HUES6 (cell line): ENCODE measurements at regions not wholly inside any gene's neighbourhood (a gene's known extent, or its start where the extent isn't known, plus 50 kb on each side); places are given as distances from the start of the nearest gene placed in this dataset.

Experiments
- H3K27ac ChIP-seq: 2 replicates; pipeline ENCODE4 v1.7.0; 2013; ENCODE audit warnings: low read depth, mild to moderate bottlenecking, low read length, inconsistent platforms
- H3K27me3 ChIP-seq: 2 replicates; pipeline ENCODE4 v1.6.1; 2013; ENCODE audit warnings: low read length; ENCODE audit not compliant: control insufficient read depth, insufficient read depth
- H3K36me3 ChIP-seq: 2 replicates; pipeline ENCODE4 v1.6.1; 2013; ENCODE audit warnings: low read length; ENCODE audit not compliant: control insufficient read depth, insufficient read depth
- H3K4me1 ChIP-seq: 2 replicates; pipeline ENCODE4 v1.6.1; 2013; ENCODE audit warnings: low read length; ENCODE audit not compliant: control insufficient read depth, insufficient read depth
- H3K4me3 ChIP-seq: 2 replicates; pipeline ENCODE4 v1.5.1; 2013; ENCODE audit warnings: low read depth, low read length
- H3K9ac ChIP-seq: one replicate; pipeline ENCODE4 v1.6.1; 2013; ENCODE audit warnings: mild to moderate bottlenecking, low read length
- H3K9me3 ChIP-seq: 2 replicates; pipeline ENCODE4 v1.6.1; 2013; ENCODE audit warnings: low read depth, low read length; ENCODE audit not compliant: control insufficient read depth, insufficient read depth

DNA sequence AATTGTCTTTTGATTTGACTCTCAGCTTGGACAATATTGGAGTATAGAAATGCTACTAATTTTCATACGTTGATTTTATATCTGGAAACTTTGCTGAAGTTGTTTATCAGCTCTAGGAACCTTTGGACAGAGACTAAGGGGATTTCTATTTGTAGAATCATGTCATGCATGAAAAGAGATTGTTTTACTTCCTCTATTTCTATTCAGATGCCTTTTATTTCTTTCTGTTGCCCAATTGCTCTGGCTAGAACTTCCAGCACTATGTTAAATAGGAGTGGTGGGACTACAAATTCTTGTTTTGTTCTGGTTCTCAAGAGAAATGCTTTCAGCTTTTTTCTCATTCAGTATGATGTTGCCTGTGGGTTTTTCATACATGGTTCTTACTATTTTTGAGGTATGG, 112.8 kb upstream of the CDH12 start:
- no peaks in the 10 kb centered on the region for H3K4me1 ChIP-seq
- H3K27me3 ChIP-seq, result no peaks in the 10 kb centered on the region
- no peaks in the 10 kb centered on the region for H3K36me3 ChIP-seq
- no peak overlapping the region for H3K4me3 ChIP-seq
- no peak overlapping the region for H3K27ac ChIP-seq
- H3K9ac ChIP-seq, result no peak overlapping the region
- peaks cover 4% of the 10 kb centered on the region; the same call in 1 of the 2 replicates for H3K9me3 ChIP-seq

GRCh38 chr5:22964632-22965031, 111.5 kb upstream of the CDH12 start:
- Histone ChIP-seq H3K27me3 (no peaks in the 10 kb centered on the region), H3K27ac (no peak overlapping the region), H3K36me3 (no peaks in the 10 kb centered on the region)

DNA sequence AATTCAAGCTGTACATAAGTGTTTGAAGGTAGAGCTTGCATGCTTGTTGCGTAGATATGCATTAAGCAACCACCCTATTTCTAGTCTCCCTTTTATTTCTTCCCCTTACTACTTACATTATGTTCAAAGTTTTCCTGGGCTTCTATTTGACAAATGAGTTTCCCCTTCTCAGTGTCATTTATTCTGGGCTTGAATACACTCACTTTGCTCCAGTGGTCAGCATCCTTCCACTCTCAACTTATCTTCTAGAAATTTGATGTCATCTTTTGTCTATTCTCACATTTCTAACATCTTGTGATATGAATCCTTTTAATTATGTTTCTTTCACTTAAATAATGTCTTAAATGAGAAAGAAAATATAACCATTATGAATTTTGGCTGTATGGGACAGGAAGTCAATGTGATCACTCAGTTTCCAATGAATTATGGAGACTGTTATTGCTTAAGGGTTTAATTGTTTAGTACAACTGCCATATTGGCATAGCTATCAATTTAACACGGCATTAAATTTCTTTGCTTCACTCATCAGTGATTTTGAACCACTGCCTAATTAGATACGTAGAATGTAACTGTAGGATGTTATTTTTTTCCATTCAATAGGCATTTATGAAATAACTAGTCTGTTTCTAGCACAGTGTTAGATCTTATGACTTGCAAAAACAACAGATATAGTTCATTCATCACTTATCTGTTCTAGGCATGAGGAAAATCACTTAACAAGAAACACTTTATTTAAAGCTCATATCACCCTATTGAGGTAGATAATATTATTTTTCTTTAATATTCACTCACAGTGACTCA, 105.5 kb upstream of the CDH12 start:
- no peak overlapping the region for H3K9ac ChIP-seq
- H3K36me3 ChIP-seq, result no peaks in the 10 kb centered on the region
- H3K27me3 ChIP-seq, result no peaks in the 10 kb centered on the region
- no peak overlapping the region for H3K27ac ChIP-seq
- no peaks in the 10 kb centered on the region for H3K9me3 ChIP-seq
- no peak overlapping the region for H3K4me3 ChIP-seq
- H3K4me1 ChIP-seq, result no peaks in the 10 kb centered on the region

More at GRCh38 chr5:22964632-22965031, 111.5 kb upstream of the CDH12 start:
- H3K9me3 ChIP-seq, result peaks cover 4% of the 10 kb centered on the region; the same call in 1 of the 2 replicates
- no peak overlapping the region for H3K4me3 ChIP-seq
- no peaks in the 10 kb centered on the region for H3K4me1 ChIP-seq
- no peak overlapping the region for H3K9ac ChIP-seq

- no peak overlapping the region for H3K27ac ChIP-seq
- H3K27me3 ChIP-seq, result no peaks in the 10 kb centered on the region
- H3K9me3 ChIP-seq, result no peaks in the 10 kb centered on the region
- no peak overlapping the region for H3K9ac ChIP-seq
- no peaks in the 10 kb centered on the region for H3K36me3 ChIP-seq
- H3K4me3 ChIP-seq, result no peak overlapping the region
- no peaks in the 10 kb centered on the region for H3K4me1 ChIP-seq
These were observed 94.8 kb upstream of the CDH12 start for GRCh38 chr5:22947921-22948320.

GRCh38 chr5:22938362-22938761, 85.2 kb upstream of the CDH12 start:
- Histone ChIP-seq H3K4me1 (no peaks in the 10 kb centered on the region), H3K9me3 (no peaks in the 10 kb centered on the region), H3K27ac (no peak overlapping the region), H3K36me3 (no peaks in the 10 kb centered on the region), H3K27me3 (no peaks in the 10 kb centered on the region), H3K9ac (no peak overlapping the region), H3K4me3 (no peak overlapping the region)

DNA sequence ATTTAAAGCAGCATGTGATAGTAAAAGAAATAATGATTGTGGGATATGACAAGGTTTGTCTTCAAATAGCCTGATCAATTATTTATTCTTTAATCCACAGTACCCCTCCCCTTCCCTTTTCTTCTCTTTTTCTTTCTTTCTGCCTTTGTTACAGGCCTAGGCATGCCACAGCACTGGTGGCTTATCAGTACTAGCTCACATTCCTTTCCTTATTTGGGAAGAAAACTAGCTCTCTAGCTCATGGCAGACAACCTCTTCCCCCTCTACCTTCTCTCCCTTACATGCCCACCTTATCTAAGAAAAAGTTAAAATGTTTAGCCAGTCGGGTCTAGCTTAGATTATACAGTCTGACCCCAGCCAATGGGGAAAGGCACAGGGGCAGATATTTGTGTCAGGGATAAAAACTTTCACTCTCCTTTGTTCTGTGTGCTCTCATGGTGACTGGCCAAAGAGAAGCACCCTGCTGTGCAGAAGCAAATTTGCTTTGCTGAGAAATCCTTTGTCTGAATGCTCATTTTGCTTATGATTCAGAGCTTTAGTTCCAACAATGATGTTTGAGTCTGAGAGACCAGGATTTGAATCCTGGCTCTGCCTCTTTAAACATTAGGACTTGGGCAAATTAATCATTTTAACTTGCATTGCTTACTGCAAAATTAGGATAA, 75.8 kb upstream of the CDH12 start:
- peaks cover 11% of the 10 kb centered on the region for H3K9me3 ChIP-seq
- no peaks in the 10 kb centered on the region for H3K27me3 ChIP-seq
- H3K9ac ChIP-seq, result no peak overlapping the region
- H3K27ac ChIP-seq, result peak overlapping the region; percentile 66
- no peak overlapping the region; the same call in 1 of the 2 replicates for H3K4me3 ChIP-seq
- H3K36me3 ChIP-seq, result no peaks in the 10 kb centered on the region
- peaks cover 5% of the 10 kb centered on the region; the same call in 1 of the 2 replicates for H3K4me1 ChIP-seq

GRCh38 chr5:22926574-22926973, 73.4 kb upstream of the CDH12 start:
- H3K27ac ChIP-seq, result no peak overlapping the region
- H3K4me3 ChIP-seq, result no peak overlapping the region

DNA sequence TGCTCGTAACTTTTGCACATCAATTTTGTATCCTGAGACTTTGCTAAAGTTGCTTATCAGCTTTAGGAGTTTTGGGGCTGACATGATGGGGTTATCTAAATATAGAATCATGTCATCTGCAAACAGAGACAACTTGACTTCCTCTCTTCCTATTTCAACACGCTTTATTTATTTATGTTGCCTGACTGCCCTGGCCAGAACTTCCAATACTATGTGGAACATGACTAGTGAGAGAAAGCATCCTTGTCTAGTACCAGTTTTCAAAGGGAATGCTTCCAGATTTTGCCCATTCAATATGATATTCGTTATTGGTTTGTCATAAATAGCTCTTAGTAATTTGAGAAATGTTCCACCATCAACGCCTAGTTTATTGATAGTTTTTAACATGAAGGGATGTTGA, 65.4 kb upstream of the CDH12 start:
- Histone ChIP-seq H3K4me1 (no peaks in the 10 kb centered on the region), H3K27me3 (no peaks in the 10 kb centered on the region), H3K9ac (no peak overlapping the region), H3K27ac (no peak overlapping the region), H3K9me3 (no peaks in the 10 kb centered on the region), H3K4me3 (no peak overlapping the region), H3K36me3 (no peaks in the 10 kb centered on the region)

More at GRCh38 chr5:22926574-22926973, 73.4 kb upstream of the CDH12 start:
- Histone ChIP-seq H3K36me3 (no peaks in the 10 kb centered on the region), H3K4me1 (peaks cover 5% of the 10 kb centered on the region; the same call in 1 of the 2 replicates), H3K9me3 (peaks cover 11% of the 10 kb centered on the region), H3K9ac (no peak overlapping the region), H3K27me3 (no peaks in the 10 kb centered on the region)

DNA sequence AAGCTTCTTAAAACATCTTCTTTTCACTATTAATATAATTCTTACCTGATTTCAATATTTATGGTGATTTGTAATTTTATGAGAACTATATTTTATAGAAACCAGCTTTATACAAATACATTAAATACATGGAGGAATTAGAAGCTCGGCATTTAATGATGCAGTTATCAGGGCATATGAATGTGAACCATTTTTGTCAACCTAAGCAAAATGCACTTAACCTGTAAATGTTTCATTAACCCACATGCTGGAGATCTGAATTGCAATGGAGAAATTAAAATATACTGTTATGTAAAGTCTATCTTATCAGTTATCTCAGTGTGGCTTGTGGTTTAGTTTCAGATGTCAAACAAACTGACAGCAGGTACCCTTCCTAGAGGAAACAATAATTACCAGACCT, 63.2 kb upstream of the CDH12 start:
- Histone ChIP-seq H3K27ac (no peak overlapping the region), H3K4me3 (no peak overlapping the region), H3K9me3 (no peaks in the 10 kb centered on the region), H3K9ac (no peak overlapping the region), H3K4me1 (no peaks in the 10 kb centered on the region), H3K36me3 (no peaks in the 10 kb centered on the region), H3K27me3 (no peaks in the 10 kb centered on the region)

DNA sequence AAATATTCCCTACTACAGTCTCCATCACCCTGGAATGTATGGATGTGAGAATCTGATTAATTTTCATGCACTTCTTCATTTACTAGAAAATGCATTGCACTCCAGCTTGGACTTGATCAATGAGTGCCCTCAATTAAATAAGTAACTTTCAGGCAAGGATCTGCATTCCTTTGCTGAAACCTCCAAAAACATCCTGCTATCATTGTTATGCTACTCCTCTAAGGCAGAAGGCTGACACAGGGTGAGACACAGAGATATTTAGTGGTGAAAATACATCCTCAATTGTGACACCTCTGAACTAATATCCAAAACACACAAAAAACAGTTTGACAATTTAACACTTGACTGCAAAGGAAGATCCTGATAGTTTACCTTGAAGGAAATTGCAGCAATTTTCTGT, 57.9 kb upstream of the CDH12 start:
- Histone ChIP-seq H3K27ac (no peak overlapping the region), H3K4me3 (no peak overlapping the region), H3K9me3 (no peaks in the 10 kb centered on the region), H3K36me3 (no peaks in the 10 kb centered on the region), H3K4me1 (peaks cover 9% of the 10 kb centered on the region), H3K27me3 (no peaks in the 10 kb centered on the region), H3K9ac (no peak overlapping the region)

- H3K4me3 ChIP-seq, result no peak overlapping the region
These were observed 57.4 kb upstream of the CDH12 start for GRCh38 chr5:22910523-22910922.

More at GRCh38 chr5:22910523-22910922, 57.4 kb upstream of the CDH12 start:
- no peaks in the 10 kb centered on the region for H3K36me3 ChIP-seq
- H3K4me1 ChIP-seq, result peaks cover 9% of the 10 kb centered on the region
- H3K27ac ChIP-seq, result no peak overlapping the region
- no peaks in the 10 kb centered on the region for H3K27me3 ChIP-seq
- no peak overlapping the region for H3K9ac ChIP-seq
- no peaks in the 10 kb centered on the region for H3K9me3 ChIP-seq
